ENCODE measurements at regions not wholly inside any gene's neighbourhood (a gene's known extent, or its start where the extent isn't known, plus 50 kb on each side); places are given as distances from the start of the nearest gene placed in this dataset.

GRCh38 chr5:56598941-56599340, 216.4 kb upstream of the MAP3K1 start:
- H3K27ac ChIP-seq: no peak overlapping the region
- no peak for TF ChIP-seq CTCF (IDR thresholded peaks at IDR 0.05)
- no peak for TF ChIP-seq ZFX (IDR thresholded peaks at IDR 0.05; ENCODE audit: borderline replicate concordance)

- H3K27ac ChIP-seq: no peak overlapping the region
- TF ChIP-seq ZFX (IDR thresholded peaks at IDR 0.05; ENCODE audit: borderline replicate concordance): no peak
- TF ChIP-seq CTCF (IDR thresholded peaks at IDR 0.05): no peak
Measured at GRCh38 chr5:56596155-56596554, 219.2 kb upstream of the MAP3K1 start.

- TF ChIP-seq CTCF (IDR thresholded peaks at IDR 0.05): no peak
- TF ChIP-seq ZFX (IDR thresholded peaks at IDR 0.05; ENCODE audit: borderline replicate concordance): no peak
- H3K27ac ChIP-seq: no peak overlapping the region
Measured at GRCh38 chr5:56595566-56595965, 219.8 kb upstream of the MAP3K1 start.

GRCh38 chr5:56594792-56595191, 220.6 kb upstream of the MAP3K1 start:
- no peak for TF ChIP-seq CTCF (IDR thresholded peaks at IDR 0.05)
- TF ChIP-seq ZFX (IDR thresholded peaks at IDR 0.05; ENCODE audit: borderline replicate concordance): no peak
- H3K27ac ChIP-seq: no peak overlapping the region

GRCh38 chr5:56591081-56591480, 224.3 kb upstream of the MAP3K1 start:
- TF ChIP-seq CTCF (IDR thresholded peaks at IDR 0.05): no peak
- no peak for TF ChIP-seq ZFX (IDR thresholded peaks at IDR 0.05; ENCODE audit: borderline replicate concordance)
- no peak overlapping the region for H3K27ac ChIP-seq

- TF ChIP-seq CTCF (IDR thresholded peaks at IDR 0.05) (no peak), ZFX (IDR thresholded peaks at IDR 0.05; ENCODE audit: borderline replicate concordance) (no peak)
- H3K27ac ChIP-seq: no peak overlapping the region
Measured at GRCh38 chr5:56589481-56589860, 225.9 kb upstream of the MAP3K1 start.

- no peak overlapping the region for H3K27ac ChIP-seq
- no peak for TF ChIP-seq CTCF (IDR thresholded peaks at IDR 0.05)
- TF ChIP-seq ZFX (IDR thresholded peaks at IDR 0.05; ENCODE audit: borderline replicate concordance): no peak
Measured at GRCh38 chr5:56588636-56589480, 226.5 kb upstream of the MAP3K1 start.
